Parathyroid adenoma (tissue), 2 donors: ENCODE measurements at regions not wholly inside any gene's neighbourhood (a gene's known extent, or its start where the extent isn't known, plus 50 kb on each side); places are given as distances from the start of the nearest gene placed in this dataset.

Experiments used
- H2AFZ ChIP-seq: fragments of 300-600 bp; sonication (generic); one replicate; pipeline ENCODE4 v1.7.0; 2017; ENCODE audit warnings: antibody characterized with exemption, mild to moderate bottlenecking
- H3K27ac ChIP-seq: fragments of 300-600 bp; sonication (generic); one replicate; pipeline ENCODE4 v1.7.0; 2017
- H3K27me3 ChIP-seq: fragments of 300-600 bp; sonication (generic); one replicate; pipeline ENCODE4 v1.7.0; 2017; ENCODE audit warnings: low read length; ENCODE audit not compliant: control insufficient read depth, insufficient read depth
- H3K36me3 ChIP-seq: fragments of 300-600 bp; sonication (generic); one replicate; pipeline ENCODE4 v1.7.0; 2017; ENCODE audit warnings: low read length; ENCODE audit not compliant: control insufficient read depth, insufficient read depth
- H3K4me1 ChIP-seq: fragments of 300-600 bp; sonication (generic); one replicate; pipeline ENCODE4 v1.7.0; 2017; ENCODE audit warnings: control low read depth
- H3K4me2 ChIP-seq: fragments of 300-600 bp; sonication (generic); one replicate; pipeline ENCODE4 v1.7.0; 2017; ENCODE audit warnings: low read length
- H3K4me3 ChIP-seq: fragments of 300-600 bp; sonication (generic); one replicate; pipeline ENCODE4 v1.7.0; 2017; ENCODE audit warnings: low read depth, low read length
- H3K79me2 ChIP-seq: fragments of 300-600 bp; sonication (generic); one replicate; pipeline ENCODE4 v1.7.0; 2017; ENCODE audit warnings: control low read depth
- H3K9ac ChIP-seq: fragments of 300-600 bp; sonication (generic); one replicate; pipeline ENCODE4 v1.7.0; 2017; ENCODE audit warnings: mild to moderate bottlenecking
- H3K9me3 ChIP-seq: fragments of 300-600 bp; sonication (generic); one replicate; pipeline ENCODE4 v1.7.0; 2017; ENCODE audit warnings: low read length; ENCODE audit not compliant: control insufficient read depth
- CTCF ChIP-seq: fragments of 300-600 bp; sonication (generic); IDR thresholded peaks from one replicate; pipeline ENCODE4 v1.7.0; 2017; ENCODE audit warnings: antibody characterized with exemption, mild to moderate bottlenecking
- donor health status: primary hyperparathyroidism.

- H3K27me3 ChIP-seq = no peaks in the 10 kb centered on the region
- no peaks in the 10 kb centered on the region for H3K79me2 ChIP-seq
- TF ChIP-seq CTCF = no peak
- no peak overlapping the region for H2AFZ ChIP-seq
- H3K4me1 ChIP-seq = no peaks in the 10 kb centered on the region
- no peaks in the 10 kb centered on the region for H3K9me3 ChIP-seq
- H3K4me2 ChIP-seq = no peak overlapping the region
- no peak overlapping the region for H3K4me3 ChIP-seq
- H3K36me3 ChIP-seq = no peaks in the 10 kb centered on the region
- H3K9ac ChIP-seq = no peak overlapping the region
- H3K27ac ChIP-seq = no peak overlapping the region
These were observed 118.0 kb downstream of the IER5 start for GRCh38 chr1:181206513-181206912.

DNA sequence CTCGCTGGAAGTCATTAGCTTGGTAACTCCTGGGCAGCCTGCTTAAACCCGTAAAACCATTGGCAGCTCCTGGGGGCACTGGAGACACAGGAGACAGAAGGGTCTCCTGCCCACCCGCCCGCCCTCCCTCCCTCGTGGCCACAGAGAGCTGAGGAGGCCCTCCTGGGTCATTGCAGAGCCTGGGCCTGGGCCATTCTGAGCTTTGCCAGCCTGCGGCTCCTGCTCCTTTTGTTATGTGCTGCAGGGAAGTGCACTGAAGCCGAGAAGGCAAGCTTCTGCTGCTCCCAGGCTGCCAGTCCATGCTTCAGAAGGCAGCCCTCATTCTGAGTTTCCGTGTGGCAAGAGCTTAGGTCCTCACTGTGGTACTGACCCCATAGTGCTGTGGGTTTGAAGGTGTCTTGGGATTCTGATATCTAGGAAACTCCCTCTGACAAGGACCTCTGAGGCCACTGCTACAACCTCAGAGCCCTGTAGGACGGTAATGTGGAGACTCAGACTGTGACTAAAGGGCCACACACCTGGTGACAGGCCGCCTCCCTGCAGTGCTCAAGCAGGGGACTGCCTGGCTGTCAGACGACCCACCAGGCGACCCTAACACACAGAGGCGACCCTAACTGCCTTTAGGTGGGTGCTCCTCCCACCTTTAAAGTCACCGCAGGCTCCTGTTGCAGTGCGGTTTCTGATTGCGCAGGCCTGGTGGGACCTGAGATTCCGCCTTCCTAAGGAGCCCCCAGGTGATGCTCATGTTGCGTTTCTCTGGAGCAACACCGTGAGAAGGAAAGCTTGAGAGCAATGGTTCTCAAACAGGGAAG is 118.7 kb downstream of the IER5 start:
- Histone ChIP-seq H2AFZ (no peak overlapping the region), H3K9ac (no peak overlapping the region), H3K4me2 (no peak overlapping the region), H3K79me2 (no peaks in the 10 kb centered on the region), H3K27ac (no peak overlapping the region), H3K27me3 (no peaks in the 10 kb centered on the region), H3K9me3 (no peaks in the 10 kb centered on the region), H3K4me1 (no peaks in the 10 kb centered on the region), H3K4me3 (no peak overlapping the region), H3K36me3 (no peaks in the 10 kb centered on the region)
- no peak for TF ChIP-seq CTCF

GRCh38 chr1:181208083-181208482 is 119.6 kb downstream of the IER5 start:
- TF ChIP-seq CTCF = no peak

GRCh38 chr1:181208967-181209366 is 120.5 kb downstream of the IER5 start:
- Histone ChIP-seq H3K9me3 (no peaks in the 10 kb centered on the region), H3K27ac (no peak overlapping the region), H3K27me3 (no peaks in the 10 kb centered on the region), H2AFZ (no peak overlapping the region), H3K79me2 (no peaks in the 10 kb centered on the region), H3K4me2 (no peak overlapping the region), H3K4me1 (no peaks in the 10 kb centered on the region), H3K9ac (no peak overlapping the region), H3K4me3 (no peak overlapping the region), H3K36me3 (no peaks in the 10 kb centered on the region)
- TF ChIP-seq CTCF = no peak

More at GRCh38 chr1:181208083-181208482, 119.6 kb downstream of the IER5 start:
- Histone ChIP-seq H3K27ac (no peak overlapping the region), H3K4me2 (no peak overlapping the region), H3K4me3 (no peak overlapping the region), H3K9ac (no peak overlapping the region), H3K9me3 (no peaks in the 10 kb centered on the region), H3K79me2 (no peaks in the 10 kb centered on the region), H3K4me1 (no peaks in the 10 kb centered on the region), H3K36me3 (no peaks in the 10 kb centered on the region), H2AFZ (no peak overlapping the region), H3K27me3 (no peaks in the 10 kb centered on the region)

DNA sequence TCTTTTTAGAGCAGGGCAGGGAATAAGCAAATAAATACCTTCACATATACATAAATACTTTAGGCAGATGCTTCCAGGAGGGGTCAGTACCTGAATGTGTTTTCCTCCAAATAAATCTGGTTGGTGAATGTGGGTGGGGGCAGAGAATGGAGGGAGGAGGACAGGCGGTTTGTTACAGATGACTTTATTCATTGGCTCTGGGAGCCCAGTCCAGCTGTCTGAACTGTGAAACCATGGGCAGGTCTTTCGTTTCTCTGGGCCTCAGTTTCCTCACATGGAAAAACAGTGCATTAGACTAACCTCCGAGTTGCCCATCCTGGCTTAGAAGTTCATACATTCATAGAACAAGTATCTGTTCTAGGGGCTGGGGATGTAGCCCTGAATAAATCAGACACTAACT is 124.6 kb downstream of the IER5 start:
- H3K36me3 ChIP-seq = no peaks in the 10 kb centered on the region
- H3K27me3 ChIP-seq = no peaks in the 10 kb centered on the region
- no peaks in the 10 kb centered on the region for H3K4me1 ChIP-seq
- H3K79me2 ChIP-seq = no peaks in the 10 kb centered on the region
- no peaks in the 10 kb centered on the region for H3K9me3 ChIP-seq
- H2AFZ ChIP-seq = no peak overlapping the region
- H3K4me3 ChIP-seq = no peak overlapping the region
- H3K4me2 ChIP-seq = no peak overlapping the region
- H3K27ac ChIP-seq = no peak overlapping the region
- H3K9ac ChIP-seq = no peak overlapping the region
- no peak for TF ChIP-seq CTCF
